ENCODE measurements at regions not wholly inside any gene's neighbourhood (a gene's known extent, or its start where the extent isn't known, plus 50 kb on each side); places are given as distances from the start of the nearest gene placed in this dataset.

GRCh38 chr18:77669331-77669730, 419.7 kb downstream of the GALR1 start:
- DNase-seq: no peak

DNA sequence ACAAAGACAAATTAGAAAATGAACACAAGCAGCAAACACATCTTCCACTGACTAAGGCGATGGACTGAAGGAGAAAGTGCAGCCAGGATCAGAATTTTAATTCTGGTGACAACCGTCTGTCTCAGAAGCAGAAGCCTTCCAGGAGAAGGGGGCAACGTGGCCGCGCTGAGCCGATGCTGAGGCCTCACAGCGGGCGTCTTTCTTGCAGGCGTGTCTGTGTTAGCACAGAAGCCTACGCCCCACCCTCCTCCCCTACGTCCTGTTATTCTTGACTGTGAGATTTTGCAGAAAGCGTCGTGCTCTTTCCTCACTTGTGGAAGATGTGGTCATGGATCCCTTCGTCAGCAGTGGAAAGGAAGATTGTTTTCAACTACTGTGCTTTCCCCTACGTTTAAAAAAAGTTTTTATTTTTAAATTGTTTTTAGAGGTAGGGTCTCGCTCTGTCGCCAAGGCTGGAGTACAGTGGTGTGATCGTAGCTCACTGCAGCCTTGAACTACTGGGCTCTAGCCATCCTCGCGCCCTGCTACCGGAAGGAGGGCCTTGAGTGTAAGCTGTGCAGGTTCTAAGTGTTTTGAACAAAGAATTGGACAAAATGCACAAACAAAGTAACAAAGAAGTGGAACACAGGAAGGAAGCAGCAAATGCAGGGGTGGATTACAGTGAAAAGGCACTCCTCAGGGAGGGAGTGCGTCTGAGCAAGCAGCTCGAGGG, 422.0 kb downstream of the GALR1 start:
- DNase-seq: no peak

GRCh38 chr18:77676910-77677309, 427.3 kb downstream of the GALR1 start:
- no peak for DNase-seq

DNA sequence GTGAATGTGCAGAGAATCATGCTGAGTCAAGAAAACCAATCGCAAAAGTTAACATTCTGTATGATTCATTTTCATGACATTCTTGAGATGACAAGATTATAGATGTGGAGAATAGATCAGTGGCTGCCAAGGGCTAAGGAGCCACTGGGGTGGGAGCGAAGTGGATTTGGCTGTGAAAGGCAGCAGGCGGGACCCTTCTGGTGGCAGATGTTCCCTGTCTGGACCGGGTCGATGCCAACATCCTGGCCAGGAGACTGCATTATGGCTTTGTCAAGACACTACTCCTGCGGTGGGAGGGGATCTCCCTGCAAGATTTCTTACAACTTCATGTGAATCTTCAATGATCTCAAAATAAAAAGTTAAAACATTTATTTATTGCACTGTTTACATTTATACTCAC, 427.9 kb downstream of the GALR1 start:
- DNase-seq: no peak

DNA sequence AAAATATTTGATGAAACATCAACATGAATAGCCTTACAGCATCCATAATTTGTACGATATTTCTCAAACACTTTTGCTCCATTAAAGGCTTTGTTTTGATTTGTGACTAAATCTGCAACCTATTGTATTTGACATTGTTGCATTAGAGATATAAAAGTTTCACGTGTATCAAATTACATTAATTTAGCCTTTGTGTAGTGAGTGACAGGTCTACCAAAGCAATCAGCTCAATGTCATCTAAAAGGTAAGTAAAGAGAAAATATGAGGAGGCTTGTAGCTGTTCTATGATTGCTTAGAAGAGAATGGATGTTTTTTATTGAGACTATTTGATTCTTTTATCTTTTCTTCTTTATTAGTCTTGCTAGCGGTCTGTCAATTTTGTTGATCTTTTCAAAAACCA, 430.2 kb downstream of the GALR1 start:
- DNase-seq: no peak

GRCh38 chr18:77700051-77700450, 450.4 kb downstream of the GALR1 start:
- no peak for DNase-seq

DNA sequence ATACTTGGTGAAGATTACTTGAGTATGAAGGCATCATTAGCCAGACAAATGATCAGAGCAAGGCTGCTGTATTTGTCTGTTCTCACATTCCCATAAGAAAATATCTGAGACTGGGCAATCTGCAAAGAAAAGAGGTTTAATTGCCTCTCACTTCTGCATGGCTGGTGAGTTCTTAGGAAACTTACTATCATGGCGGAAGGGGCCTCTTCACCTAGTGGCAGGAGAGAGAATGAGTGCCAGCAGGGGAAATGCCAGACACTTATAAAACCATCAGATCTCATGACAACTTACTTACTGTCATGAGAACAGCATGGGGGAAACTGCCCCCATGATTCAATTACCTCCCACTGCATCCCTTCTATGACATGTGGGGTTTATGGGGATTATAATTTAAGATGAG, 452.3 kb downstream of the GALR1 start:
- DNase-seq: no peak

- no peak for DNase-seq
These were observed 453.0 kb downstream of the GALR1 start for GRCh38 chr18:77702686-77703085.

- DNase-seq: no peak
These were observed 455.7 kb downstream of the GALR1 start for GRCh38 chr18:77705301-77705700.

DNA sequence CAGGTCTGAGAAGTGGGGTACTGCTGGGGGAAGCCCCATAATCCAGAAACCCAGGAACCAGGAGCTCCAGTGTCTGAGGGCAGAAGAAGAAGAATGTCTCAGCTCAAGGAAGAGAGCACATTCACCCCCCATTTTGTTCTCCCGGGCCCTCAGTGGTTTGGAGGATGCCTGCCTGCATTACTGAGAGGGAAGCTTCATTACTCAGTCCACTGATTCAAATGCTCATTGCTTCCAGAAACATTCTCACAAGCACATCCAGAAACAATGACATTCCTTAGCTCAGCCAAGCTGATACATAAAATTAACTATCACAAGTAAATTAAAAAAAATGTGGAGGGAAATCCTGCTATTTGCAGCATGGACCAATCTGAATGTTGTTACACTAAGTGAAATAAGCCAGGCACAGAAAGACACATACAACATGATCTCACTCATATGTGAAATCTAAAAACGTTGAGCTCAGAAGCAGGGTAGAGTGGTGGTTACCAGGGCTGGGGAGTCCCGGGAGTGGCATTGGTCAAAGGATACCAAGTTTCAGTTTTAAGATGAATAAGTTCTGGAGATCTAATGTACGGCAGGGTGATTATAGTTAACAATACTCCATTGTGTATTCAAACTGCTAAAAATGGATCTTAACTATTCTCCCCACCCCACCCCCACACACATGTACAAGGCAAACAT, 459.3 kb downstream of the GALR1 start:
- DNase-seq: no peak

GRCh38 chr18:77711096-77711495, 461.4 kb downstream of the GALR1 start:
- DNase-seq: no peak

DNA sequence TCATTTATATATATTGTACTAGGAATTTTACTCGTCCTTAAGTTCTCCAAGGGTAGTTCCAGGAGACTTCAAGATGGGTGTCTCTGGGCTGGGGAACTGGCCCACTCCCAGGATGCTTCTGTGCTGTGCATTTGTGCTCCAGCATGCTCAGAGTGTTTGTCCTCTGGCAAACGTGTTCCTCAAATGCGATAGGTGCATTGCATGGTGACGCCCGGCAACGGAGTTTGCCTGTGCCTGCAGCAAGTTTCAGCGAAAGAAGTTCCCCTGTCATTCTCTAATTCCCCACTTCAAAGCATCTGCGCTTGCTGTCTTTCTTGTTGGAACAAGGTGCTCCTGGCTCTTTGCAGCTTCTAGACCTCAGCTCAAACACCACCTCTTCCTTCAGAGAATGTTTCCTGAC, 465.1 kb downstream of the GALR1 start:
- no peak for DNase-seq

DNA sequence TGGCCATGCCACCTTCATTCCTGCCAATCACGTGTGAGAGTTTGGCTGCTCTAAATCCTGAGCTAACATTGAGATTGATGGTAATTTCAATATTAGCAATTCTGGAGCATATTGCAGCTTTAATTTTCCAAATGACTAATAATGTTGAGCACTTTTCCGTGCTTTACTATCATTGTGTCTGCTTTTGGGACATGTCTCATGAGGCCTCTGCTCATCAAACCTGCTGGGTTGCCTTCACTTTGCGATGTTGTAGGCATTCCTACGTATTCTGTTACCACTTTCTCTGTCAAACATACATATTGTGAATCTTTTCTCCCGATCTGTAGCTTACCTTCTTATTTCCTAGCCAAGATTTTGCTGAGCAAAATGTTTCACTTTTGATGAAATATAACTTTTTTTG, 466.6 kb downstream of the GALR1 start:
- no peak for DNase-seq

DNA sequence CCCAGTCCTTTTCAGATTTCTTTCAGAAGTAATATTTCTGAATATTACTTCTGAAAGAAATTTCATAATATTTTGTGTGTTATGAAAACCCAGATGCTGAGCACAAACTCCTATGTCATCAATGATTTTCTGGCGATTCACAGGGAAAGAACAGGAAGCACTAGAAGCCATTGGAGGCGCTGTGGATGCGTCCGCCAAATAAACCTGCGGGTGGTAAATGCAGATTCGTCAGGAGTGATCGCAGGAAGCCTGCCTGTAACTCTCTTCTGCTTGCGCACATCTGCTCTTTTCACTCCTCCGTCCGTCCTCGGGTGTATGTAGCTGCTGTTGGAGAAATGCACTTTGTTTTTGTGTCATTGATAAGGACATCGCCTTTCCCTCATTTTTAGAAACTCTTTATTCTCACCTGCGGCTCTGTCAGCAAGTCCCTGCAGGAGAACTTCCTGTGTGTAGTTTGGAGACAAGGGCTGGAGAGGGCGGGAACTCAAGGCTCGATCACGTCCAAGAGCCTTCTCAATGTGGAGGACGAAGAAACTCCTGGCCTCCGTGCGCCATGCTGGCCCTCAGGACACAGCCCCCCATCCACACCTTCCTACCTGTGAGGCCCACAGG, 483.8 kb downstream of the GALR1 start:
- no peak for DNase-seq

GRCh38 chr18:77736842-77737241, 487.2 kb downstream of the GALR1 start:
- no peak for DNase-seq

DNA sequence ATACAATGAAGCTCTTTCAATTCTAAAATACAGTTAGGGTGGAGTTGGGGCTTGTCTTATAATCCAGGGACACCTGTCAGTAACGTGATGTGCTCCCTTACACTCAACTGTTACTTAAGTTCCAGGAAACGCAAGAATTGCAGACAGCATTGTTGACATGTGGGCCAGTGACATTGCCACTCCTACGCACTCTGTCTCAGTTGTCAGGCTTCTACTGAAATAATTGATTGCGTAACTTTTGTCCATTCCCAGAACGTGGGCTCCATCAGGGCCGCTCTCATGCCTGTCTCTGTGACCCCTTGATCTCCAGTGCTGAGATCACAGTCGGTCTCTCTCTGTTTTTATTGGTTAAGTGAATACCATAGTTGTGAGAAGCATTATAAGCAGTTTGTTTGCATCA, 487.8 kb downstream of the GALR1 start:
- DNase-seq: no peak

DNA sequence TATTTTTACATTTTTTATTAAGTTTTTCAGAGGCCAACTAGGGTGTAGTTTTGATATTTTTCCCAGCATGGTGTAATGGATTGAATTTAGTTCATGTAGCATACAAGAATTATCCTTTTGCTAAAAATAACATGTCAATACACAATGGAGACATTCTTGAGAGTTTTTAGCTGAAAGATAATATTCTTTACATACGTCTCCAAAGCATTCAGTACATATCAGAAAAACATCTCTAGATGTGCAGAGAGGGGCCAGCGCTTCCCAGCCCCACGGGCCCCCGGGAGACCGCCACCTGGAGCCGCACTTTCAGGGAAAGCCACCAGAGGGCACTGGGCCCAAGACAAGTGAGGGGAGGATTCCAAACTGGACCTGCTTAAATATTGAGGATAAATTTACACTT, 499.4 kb downstream of the GALR1 start:
- DNase-seq: no peak

- no peak for DNase-seq
These were observed 500.4 kb downstream of the GALR1 start for GRCh38 chr18:77750006-77750405.

GRCh38 chr18:77754475-77755044, 504.9 kb downstream of the GALR1 start:
- DNase-seq: no peak

DNA sequence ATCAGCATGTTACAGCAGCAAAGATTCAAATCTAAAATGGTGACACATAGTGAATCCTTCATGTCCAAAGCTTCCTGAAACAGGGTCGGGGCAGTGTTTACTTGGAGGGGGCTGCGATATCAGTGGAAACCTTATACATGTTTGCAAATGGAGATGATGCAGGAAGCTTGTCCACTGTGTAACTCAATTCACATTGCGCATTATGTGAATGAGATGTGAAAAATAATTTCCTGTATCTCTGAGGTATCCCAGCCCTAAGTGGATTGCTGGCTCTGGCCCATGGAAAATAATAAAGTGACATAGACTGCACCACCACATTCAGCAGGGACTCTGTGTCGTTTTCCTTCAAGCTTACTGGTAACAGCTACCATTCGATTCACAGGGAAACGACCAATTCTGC, 505.5 kb downstream of the GALR1 start:
- no peak for DNase-seq

DNA sequence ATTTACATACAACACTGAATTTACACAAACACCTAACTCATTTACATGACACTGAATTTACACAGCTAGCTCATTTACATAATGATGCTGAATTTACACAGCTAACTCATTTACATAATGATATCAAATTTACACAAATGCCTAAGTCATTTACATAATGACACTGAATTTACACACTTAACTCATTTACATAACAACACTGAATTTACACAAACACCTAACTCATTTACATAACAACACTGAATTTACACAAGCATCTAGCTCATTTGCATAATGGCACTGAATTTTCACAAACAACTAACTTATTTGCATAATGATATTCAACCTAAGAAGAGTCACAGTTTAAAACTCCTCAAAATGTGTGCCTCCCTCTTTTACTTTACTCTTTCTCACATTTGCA, 511.7 kb downstream of the GALR1 start:
- no peak for DNase-seq

DNA sequence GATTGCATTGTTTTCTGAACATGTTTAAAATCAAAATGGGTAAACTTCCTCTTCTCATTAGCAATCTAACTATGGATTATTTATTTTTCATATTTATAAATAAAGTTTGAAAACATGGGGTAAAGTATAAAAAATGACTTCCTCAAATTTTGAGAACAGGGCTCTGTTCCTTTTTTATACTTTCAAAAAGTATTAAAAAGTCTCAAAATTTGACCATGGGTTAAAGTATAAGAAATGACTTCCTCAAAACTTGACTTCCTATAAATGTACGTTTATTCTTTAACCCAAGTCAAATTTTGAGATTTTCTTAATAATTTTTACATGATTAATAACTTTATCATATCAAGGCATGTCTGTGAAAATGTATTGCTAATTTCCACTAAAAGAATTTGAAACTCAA, 512.4 kb downstream of the GALR1 start:
- no peak for DNase-seq

DNA sequence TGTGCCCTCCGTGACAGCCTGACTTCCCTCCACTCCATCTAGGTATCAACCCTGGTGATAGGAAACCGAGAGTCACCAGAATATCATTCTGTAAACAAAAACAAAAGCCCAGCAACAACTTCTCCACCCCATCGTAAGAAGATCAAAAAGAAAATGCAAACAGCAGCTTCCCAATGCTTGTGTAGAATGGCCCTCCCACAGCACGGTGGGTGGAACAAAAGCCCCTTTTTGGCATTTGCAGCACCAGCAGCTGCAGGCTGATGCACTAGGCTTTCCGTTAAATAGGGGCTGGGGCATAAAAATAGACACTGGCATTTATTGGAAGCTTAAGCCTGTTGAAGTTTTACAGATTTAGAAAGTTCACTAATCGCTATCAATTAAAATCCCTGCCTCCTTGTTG, 513.0 kb downstream of the GALR1 start:
- DNase-seq: no peak

DNA sequence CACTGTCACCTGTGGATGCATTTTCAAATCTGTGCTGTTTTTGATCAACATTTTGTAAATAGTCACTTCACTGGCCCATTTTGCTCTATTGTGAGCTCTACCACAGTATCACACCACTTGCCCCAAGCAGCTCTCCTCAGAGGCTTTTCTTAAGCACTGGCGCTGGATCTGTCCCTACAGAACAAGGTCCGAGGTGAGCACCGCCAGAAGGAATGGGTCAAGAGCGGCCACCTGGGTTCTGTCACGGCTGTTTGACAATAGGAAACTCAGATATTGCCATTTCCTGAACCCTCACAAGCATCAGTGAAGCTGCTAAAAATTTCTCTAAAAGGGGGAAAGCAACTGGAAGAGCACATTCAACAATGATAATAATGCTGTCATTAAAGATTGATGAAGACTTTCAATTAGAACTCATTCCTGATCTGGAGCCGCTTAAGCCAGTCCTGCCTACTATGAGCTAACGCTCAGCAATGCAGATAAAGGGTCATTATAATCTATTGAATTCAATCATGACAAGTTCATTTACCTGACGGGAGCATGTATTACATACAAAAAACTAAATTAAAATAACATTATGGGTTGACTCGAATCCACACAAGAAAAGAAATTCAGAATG, 514.0 kb downstream of the GALR1 start:
- DNase-seq: no peak
